GM10266 (cell line): ENCODE measurements at regions not wholly inside any gene's neighbourhood (a gene's known extent, or its start where the extent isn't known, plus 50 kb on each side); places are given as distances from the start of the nearest gene placed in this dataset.

ENCODE experiments used
- DNase-seq: peaks from one replicate; pipeline ENCODE4 v3.0.0; 2012; ENCODE audit errors: extremely low spot score
- TF ChIP-seq, protein P1 (sequence below): IDR thresholded peaks from 2 replicates; pipeline ENCODE4 v1.5.1; 2012; ENCODE audit warnings: mild to moderate bottlenecking, low read depth; ENCODE audit not compliant: control insufficient read depth, insufficient read depth; ENCODE audit errors: missing control alignments

DNA sequence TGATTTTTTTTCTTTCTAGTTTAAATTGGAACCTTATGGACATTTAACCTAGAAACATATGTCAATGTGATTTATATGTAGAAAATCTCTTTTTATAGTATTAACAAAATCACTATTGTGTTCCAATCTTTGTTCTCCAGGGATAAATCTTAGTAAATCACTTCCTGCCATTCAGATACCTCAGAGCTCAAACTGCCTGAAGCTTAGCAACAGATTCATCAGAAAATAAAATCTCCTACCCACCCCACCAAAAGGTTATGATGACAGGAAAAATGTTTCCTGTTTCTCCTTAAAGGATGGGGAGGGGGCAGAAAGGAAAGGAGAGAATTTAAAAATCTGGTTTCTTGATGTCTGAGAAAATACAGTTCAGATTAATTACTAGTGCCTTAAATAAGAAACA lies 105.0 kb upstream of the TUT7 start:
- TF ChIP-seq, protein P1, sequence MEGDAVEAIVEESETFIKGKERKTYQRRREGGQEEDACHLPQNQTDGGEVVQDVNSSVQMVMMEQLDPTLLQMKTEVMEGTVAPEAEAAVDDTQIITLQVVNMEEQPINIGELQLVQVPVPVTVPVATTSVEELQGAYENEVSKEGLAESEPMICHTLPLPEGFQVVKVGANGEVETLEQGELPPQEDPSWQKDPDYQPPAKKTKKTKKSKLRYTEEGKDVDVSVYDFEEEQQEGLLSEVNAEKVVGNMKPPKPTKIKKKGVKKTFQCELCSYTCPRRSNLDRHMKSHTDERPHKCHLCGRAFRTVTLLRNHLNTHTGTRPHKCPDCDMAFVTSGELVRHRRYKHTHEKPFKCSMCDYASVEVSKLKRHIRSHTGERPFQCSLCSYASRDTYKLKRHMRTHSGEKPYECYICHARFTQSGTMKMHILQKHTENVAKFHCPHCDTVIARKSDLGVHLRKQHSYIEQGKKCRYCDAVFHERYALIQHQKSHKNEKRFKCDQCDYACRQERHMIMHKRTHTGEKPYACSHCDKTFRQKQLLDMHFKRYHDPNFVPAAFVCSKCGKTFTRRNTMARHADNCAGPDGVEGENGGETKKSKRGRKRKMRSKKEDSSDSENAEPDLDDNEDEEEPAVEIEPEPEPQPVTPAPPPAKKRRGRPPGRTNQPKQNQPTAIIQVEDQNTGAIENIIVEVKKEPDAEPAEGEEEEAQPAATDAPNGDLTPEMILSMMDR = no peak
- DNase-seq = no peak

GRCh38 chr9:86458191-86458855 lies 104.1 kb upstream of the TUT7 start:
- TF ChIP-seq, protein P1 = no peak
- no peak for DNase-seq

DNA sequence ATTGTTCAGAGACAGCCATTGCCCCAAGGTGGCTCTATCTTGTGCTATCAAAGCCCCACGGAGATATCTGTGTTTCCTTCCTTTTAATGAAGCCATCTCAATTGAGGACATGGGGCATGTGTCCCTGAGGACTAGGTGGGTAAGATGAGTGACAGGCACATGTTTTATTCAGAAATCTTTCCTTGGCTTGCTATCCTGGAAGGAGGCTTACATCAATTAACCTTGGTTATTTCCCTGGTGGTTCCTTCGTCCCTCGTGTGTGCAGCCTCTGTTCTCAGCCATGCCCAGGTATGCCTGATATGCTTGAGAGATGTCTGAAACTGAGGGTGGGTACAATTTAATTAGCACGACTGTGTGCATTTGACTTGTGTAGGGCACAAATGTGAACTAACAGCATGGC lies 102.2 kb upstream of the TUT7 start:
- TF ChIP-seq, protein P1 = no peak
- DNase-seq = no peak

GRCh38 chr9:86454701-86455615 lies 100.7 kb upstream of the TUT7 start:
- TF ChIP-seq, protein P1 = no peak
- DNase-seq = no peak

GRCh38 chr9:86452201-86452828 lies 98.1 kb upstream of the TUT7 start:
- TF ChIP-seq, protein P1 = no peak
- no peak for DNase-seq

DNA sequence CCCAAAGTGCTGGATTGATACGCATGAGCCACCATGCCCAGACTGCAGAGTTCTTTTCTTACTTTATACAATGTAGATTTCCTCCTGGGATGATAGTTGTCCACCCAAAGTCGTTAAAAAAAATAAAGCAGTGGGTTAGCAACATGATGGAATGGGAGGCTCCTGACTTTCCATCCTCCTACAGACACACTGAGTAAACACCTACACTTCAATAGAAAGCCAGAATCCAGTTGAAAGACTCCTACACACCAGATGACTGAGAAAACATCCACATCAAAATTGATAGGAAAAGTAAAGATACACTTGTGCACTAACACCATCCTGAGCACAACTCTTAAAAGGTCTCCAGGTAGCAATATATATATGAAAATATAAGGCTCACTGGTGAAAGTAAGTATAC lies 95.0 kb upstream of the TUT7 start:
- no peak for DNase-seq
- TF ChIP-seq, protein P1 = no peak

DNA sequence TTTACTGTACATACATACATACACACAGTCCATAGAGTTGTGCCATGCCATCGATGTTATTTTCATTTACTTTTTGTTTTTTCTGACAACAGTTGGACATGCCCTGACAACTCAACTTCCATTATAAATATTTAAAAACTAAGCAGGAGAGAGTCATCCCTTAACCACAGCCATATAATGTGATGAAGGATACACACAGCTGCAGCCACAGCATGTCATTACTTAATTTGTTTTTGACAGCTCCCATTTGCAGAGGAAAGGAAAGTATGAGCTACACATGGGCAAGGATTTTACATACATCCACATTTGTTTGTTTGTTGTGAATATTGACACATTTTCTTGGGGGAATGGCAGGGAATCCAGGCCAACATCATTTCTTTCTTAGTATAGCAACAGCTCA lies 91.5 kb upstream of the TUT7 start:
- TF ChIP-seq, protein P1 = no peak
- no peak for DNase-seq
